ENCODE measurements at regions not wholly inside any gene's neighbourhood (a gene's known extent, or its start where the extent isn't known, plus 50 kb on each side); places are given as distances from the start of the nearest gene placed in this dataset.

DNA sequence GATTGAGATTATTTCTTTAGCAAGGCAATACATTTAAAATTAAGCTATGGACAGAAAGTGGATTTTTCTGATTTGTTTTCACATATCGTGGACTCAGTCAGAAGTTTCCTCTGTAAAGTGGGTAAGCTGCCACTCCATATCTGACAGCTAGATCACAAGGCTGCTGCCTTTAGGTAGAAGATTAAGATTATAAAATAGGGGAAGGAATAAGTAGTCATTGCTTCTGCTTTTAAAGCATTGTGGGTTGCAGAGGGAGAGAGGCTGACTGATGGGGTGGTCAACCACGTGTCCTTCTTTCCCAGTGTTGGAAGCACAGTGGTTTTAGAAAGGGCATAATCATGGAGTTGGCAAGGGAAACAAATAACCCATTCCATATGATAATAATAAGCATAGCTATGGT, 74.3 kb upstream of the MOCS2 start:
- Histone ChIP-seq H3K4me3 (no peak overlapping the region), H3K4me1 (replicated peaks; ENCODE audit: insufficient read depth) (no peaks in the 10 kb centered on the region), H3K9me3 (ENCODE audit: insufficient read depth, low read depth) (no peaks in the 10 kb centered on the region), H3K9me2 (ENCODE audit: insufficient read depth) (no peaks in the 10 kb centered on the region), H3F3A (ENCODE audit: insufficient read depth, low read depth) (no peaks in the 10 kb centered on the region), H3K27ac (no peak overlapping the region), H2AFZ (no peak overlapping the region), H3K27me3 (ENCODE audit: insufficient read depth, low read depth) (no peaks in the 10 kb centered on the region), H3K79me2 (ENCODE audit: low read depth) (no peaks in the 10 kb centered on the region), H4K20me1 (ENCODE audit: insufficient read depth) (no peaks in the 10 kb centered on the region), H3K4me2 (no peak overlapping the region), H3K36me3 (ENCODE audit: low read depth) (no peaks in the 10 kb centered on the region)
- POLR2A ChIA-PET (ENCODE audit: unreplicated experiment), result no interaction called here
- BruUV-seq (replicated peaks), result no TSS peak
- intact Hi-C loops (cut with micrococcal nuclease; ENCODE audit: unreplicated experiment), result no loop called here
- CTCF ChIA-PET, result no interaction called here
- TF ChIP-seq EZH2 (IDR thresholded peaks at IDR 0.05; ENCODE audit: low read depth), result no peak
- no peak for DNase-seq

- H2AFZ ChIP-seq, result no peak overlapping the region
- BruUV-seq (replicated peaks), result no TSS peak
- CTCF ChIA-PET, result no interaction called here
These were observed 82.1 kb upstream of the MOCS2 start for GRCh38 chr5:53191548-53192165.

DNA sequence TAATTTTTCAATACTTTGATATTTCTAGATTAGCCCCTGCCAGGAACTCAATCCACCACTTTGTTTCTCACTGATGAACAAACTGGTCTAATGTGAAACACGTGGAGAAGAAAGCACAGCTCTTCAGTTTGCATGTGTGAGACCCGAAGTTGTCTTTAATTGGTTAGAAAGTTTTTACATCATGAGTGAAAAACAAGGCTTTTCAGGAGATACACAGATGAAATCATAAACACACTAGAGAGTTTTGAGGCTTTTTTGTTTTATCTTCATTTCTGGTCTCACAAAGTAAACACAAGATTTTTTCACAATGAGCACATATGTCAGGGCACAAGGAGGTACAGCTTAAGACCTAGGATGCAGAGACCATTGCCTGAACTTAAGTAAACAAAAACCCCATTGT, 84.5 kb upstream of the MOCS2 start:
- H3K9me3 ChIP-seq (ENCODE audit: insufficient read depth, low read depth), result no peaks in the 10 kb centered on the region
- no peak for DNase-seq
- intact Hi-C loops (cut with micrococcal nuclease; ENCODE audit: unreplicated experiment), result no loop called here
- H3K36me3 ChIP-seq (ENCODE audit: low read depth), result no peaks in the 10 kb centered on the region
- H4K20me1 ChIP-seq (ENCODE audit: insufficient read depth), result no peaks in the 10 kb centered on the region
- TF ChIP-seq CTCF (conservative IDR thresholded peaks at IDR 0.05) (no peak), EZH2 (IDR thresholded peaks at IDR 0.05; ENCODE audit: low read depth) (no peak)
- CTCF ChIA-PET, result no interaction called here
- no peak overlapping the region for H3K4me3 ChIP-seq
- no peak overlapping the region for H2AFZ ChIP-seq
- H3F3A ChIP-seq (ENCODE audit: insufficient read depth, low read depth), result no peaks in the 10 kb centered on the region
- H3K4me1 ChIP-seq (replicated peaks; ENCODE audit: insufficient read depth), result no peaks in the 10 kb centered on the region
- no peaks in the 10 kb centered on the region for H3K27me3 ChIP-seq (ENCODE audit: insufficient read depth, low read depth)
- H3K27ac ChIP-seq, result no peak overlapping the region
- no peaks in the 10 kb centered on the region for H3K79me2 ChIP-seq (ENCODE audit: low read depth)
- no peaks in the 10 kb centered on the region; the same call in 1 of the 2 replicates for H3K9me2 ChIP-seq (ENCODE audit: insufficient read depth)
- no peak overlapping the region for H3K4me2 ChIP-seq
- BruUV-seq (replicated peaks), result no TSS peak
- POLR2A ChIA-PET (ENCODE audit: unreplicated experiment), result no interaction called here

More at GRCh38 chr5:53191548-53192165, 82.1 kb upstream of the MOCS2 start:
- Histone ChIP-seq H3K79me2 (ENCODE audit: low read depth) (no peaks in the 10 kb centered on the region), H3K27ac (no peak overlapping the region), H3K4me1 (replicated peaks; ENCODE audit: insufficient read depth) (no peaks in the 10 kb centered on the region), H3K4me3 (no peak overlapping the region), H3K36me3 (ENCODE audit: low read depth) (no peaks in the 10 kb centered on the region), H3K4me2 (no peak overlapping the region), H3K9me2 (ENCODE audit: insufficient read depth) (no peaks in the 10 kb centered on the region), H4K20me1 (ENCODE audit: insufficient read depth) (no peaks in the 10 kb centered on the region), H3F3A (ENCODE audit: insufficient read depth, low read depth) (no peaks in the 10 kb centered on the region), H3K9me3 (ENCODE audit: insufficient read depth, low read depth) (no peaks in the 10 kb centered on the region), H3K27me3 (ENCODE audit: insufficient read depth, low read depth) (no peaks in the 10 kb centered on the region)
- DNase-seq, result no peak
- TF ChIP-seq CTCF (conservative IDR thresholded peaks at IDR 0.05) (no peak), EZH2 (IDR thresholded peaks at IDR 0.05; ENCODE audit: low read depth) (no peak)
- intact Hi-C loops (cut with micrococcal nuclease; ENCODE audit: unreplicated experiment), result no loop called here
- POLR2A ChIA-PET (ENCODE audit: unreplicated experiment), result no interaction called here

GRCh38 chr5:53199882-53200281, 90.3 kb upstream of the MOCS2 start:
- Histone ChIP-seq H2AFZ (no peak overlapping the region), H3K4me2 (no peak overlapping the region), H3K9me2 (ENCODE audit: insufficient read depth) (no peaks in the 10 kb centered on the region; the same call in 1 of the 2 replicates), H3K27me3 (ENCODE audit: insufficient read depth, low read depth) (no peaks in the 10 kb centered on the region), H3F3A (ENCODE audit: insufficient read depth, low read depth) (no peaks in the 10 kb centered on the region), H3K36me3 (ENCODE audit: low read depth) (no peaks in the 10 kb centered on the region), H3K9me3 (ENCODE audit: insufficient read depth, low read depth) (no peaks in the 10 kb centered on the region), H3K79me2 (ENCODE audit: low read depth) (no peaks in the 10 kb centered on the region), H3K4me1 (replicated peaks; ENCODE audit: insufficient read depth) (no peaks in the 10 kb centered on the region), H3K27ac (no peak overlapping the region), H4K20me1 (ENCODE audit: insufficient read depth) (no peaks in the 10 kb centered on the region), H3K4me3 (no peak overlapping the region)
- intact Hi-C loops (cut with micrococcal nuclease; ENCODE audit: unreplicated experiment), result no loop called here
- no TSS peak for BruUV-seq (replicated peaks)
- ChIA-PET POLR2A (ENCODE audit: unreplicated experiment) (no interaction called here), CTCF (no interaction called here)
- TF ChIP-seq CTCF (conservative IDR thresholded peaks at IDR 0.05), result no peak
- DNase-seq, result no peak

Measured in PC-9 (cell line).